ENCODE measurements at regions not wholly inside any gene's neighbourhood (a gene's known extent, or its start where the extent isn't known, plus 50 kb on each side); places are given as distances from the start of the nearest gene placed in this dataset.

DNA sequence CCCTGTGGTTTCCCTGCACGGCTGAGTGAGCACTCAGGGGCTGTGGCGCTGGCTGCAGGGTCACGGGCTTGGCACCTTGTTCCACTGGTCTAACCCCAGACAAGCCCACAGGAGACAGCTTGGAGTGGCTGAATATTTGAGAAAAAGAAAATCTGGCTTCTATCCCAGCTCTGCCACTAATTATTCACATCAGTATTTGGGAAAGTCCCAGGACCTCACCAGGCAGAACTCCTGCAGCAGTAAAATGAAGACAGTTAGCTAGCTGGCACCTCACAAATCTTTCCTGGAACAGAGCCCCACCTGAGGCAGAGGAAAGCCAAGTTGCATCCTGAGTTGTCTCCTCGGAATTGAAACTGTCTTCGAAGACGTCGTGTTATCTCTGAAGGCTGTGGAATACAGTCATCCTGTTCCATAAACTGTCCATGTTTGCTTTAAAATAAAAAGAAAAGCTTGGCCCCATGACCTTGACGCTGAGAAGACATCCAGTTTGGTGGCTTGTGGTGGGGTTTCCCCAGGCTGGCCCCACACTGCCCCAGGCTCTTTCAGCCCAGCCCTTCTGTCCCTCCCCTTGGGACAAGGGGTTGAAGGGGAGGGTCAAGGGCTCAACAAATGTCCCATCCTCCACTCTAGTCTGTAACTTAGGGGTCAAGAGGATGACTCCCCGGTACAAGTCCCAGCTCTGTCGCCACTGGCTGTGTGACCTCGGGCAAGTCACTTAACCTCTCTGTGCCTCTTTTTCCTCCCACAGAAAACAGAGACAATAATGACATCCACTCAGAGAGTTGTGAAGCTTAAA is 93.8 kb upstream of the TMPRSS2 start:
- TF ChIP-seq, protein P1, sequence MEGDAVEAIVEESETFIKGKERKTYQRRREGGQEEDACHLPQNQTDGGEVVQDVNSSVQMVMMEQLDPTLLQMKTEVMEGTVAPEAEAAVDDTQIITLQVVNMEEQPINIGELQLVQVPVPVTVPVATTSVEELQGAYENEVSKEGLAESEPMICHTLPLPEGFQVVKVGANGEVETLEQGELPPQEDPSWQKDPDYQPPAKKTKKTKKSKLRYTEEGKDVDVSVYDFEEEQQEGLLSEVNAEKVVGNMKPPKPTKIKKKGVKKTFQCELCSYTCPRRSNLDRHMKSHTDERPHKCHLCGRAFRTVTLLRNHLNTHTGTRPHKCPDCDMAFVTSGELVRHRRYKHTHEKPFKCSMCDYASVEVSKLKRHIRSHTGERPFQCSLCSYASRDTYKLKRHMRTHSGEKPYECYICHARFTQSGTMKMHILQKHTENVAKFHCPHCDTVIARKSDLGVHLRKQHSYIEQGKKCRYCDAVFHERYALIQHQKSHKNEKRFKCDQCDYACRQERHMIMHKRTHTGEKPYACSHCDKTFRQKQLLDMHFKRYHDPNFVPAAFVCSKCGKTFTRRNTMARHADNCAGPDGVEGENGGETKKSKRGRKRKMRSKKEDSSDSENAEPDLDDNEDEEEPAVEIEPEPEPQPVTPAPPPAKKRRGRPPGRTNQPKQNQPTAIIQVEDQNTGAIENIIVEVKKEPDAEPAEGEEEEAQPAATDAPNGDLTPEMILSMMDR (IDR thresholded peaks at IDR 0.05), result no peak

DNA sequence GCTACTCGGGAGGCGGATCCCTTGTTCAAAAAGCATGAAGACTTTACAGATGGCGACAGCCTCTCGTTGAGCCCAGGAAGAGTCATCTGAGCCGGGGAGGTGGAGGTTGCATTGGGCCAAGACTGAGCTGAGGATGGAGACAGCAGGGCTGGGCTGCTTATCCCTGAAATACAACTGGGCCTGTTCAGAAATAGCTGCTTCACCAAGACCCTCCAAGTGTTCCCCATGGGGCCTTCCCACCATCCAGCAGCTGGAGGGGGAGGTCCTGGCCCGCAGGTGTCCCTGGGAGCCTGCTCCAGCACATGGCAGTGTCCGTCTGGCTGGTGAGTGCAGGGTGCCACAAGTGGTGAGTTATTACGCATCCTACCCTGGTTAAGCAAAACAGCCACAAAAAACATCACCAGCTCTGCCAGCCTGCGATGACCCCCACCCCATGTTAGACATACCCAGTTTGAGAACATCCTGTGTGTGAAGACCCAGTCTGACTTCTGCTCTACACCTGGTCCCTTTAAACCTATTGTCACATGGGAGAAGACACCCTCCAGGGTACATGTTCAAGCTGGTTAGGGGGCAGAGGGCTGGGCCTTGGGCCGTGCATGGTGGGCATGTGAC is 93.1 kb upstream of the TMPRSS2 start:
- Histone ChIP-seq H3K36me3 (ENCODE audit: control insufficient read depth, insufficient read depth, low read length) (no peaks in the 10 kb centered on the region), H3K79me2 (no peaks in the 10 kb centered on the region), H3K9ac (no peak overlapping the region), H3K4me1 (no peaks in the 10 kb centered on the region), H2AFZ (no peak overlapping the region), H3K27ac (no peak overlapping the region), H3K4me2 (ENCODE audit: low read length) (no peak overlapping the region), H3K9me3 (ENCODE audit: control insufficient read depth, low read length) (no peaks in the 10 kb centered on the region), H3K27me3 (ENCODE audit: control insufficient read depth, insufficient read depth, low read length) (no peaks in the 10 kb centered on the region), H3K4me3 (ENCODE audit: low read depth, low read length) (no peak overlapping the region)
- TF ChIP-seq, protein P1 (IDR thresholded peaks at IDR 0.05), result no peak

More for the DNA sequence above, 93.8 kb upstream of the TMPRSS2 start:
- H3K9ac ChIP-seq, result no peak overlapping the region
- no peak overlapping the region for H3K4me2 ChIP-seq (ENCODE audit: low read length)
- no peaks in the 10 kb centered on the region for H3K36me3 ChIP-seq (ENCODE audit: control insufficient read depth, insufficient read depth, low read length)
- H3K27ac ChIP-seq, result no peak overlapping the region
- no peaks in the 10 kb centered on the region for H3K9me3 ChIP-seq (ENCODE audit: control insufficient read depth, low read length)
- H3K4me1 ChIP-seq, result no peaks in the 10 kb centered on the region
- H3K27me3 ChIP-seq (ENCODE audit: control insufficient read depth, insufficient read depth, low read length), result no peaks in the 10 kb centered on the region
- no peak overlapping the region for H2AFZ ChIP-seq
- no peaks in the 10 kb centered on the region for H3K79me2 ChIP-seq
- no peak overlapping the region for H3K4me3 ChIP-seq (ENCODE audit: low read depth, low read length)

DNA sequence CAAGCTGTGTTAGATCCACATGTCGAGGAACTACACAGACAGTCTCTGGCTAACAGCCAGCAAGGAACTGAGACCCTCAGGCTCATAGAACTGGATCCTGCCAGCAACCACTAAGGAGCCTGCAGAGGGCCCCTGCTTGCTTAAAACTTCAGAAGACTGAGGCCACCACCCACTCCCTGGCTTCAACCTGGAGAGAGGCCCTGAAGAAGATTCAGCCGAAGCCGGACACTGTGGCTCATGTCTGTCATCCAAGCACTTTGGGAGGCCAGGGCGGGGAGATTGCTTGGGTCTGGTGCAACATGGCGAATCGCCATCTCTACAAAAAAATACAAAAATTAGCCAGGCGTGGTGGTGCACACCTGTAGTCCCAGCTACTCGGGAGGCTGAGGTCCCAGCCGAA is 92.6 kb upstream of the TMPRSS2 start:
- TF ChIP-seq, protein P1 (IDR thresholded peaks at IDR 0.05), result no peak
- no peaks in the 10 kb centered on the region for H3K79me2 ChIP-seq
- no peak overlapping the region for H3K4me2 ChIP-seq (ENCODE audit: low read length)
- no peak overlapping the region for H3K4me3 ChIP-seq (ENCODE audit: low read depth, low read length)
- H3K27me3 ChIP-seq (ENCODE audit: control insufficient read depth, insufficient read depth, low read length), result no peaks in the 10 kb centered on the region
- H3K4me1 ChIP-seq, result no peaks in the 10 kb centered on the region
- H3K9me3 ChIP-seq (ENCODE audit: control insufficient read depth, low read length), result no peaks in the 10 kb centered on the region
- no peak overlapping the region for H3K27ac ChIP-seq
- no peak overlapping the region for H3K9ac ChIP-seq
- no peak overlapping the region for H2AFZ ChIP-seq
- H3K36me3 ChIP-seq (ENCODE audit: control insufficient read depth, insufficient read depth, low read length), result no peaks in the 10 kb centered on the region

DNA sequence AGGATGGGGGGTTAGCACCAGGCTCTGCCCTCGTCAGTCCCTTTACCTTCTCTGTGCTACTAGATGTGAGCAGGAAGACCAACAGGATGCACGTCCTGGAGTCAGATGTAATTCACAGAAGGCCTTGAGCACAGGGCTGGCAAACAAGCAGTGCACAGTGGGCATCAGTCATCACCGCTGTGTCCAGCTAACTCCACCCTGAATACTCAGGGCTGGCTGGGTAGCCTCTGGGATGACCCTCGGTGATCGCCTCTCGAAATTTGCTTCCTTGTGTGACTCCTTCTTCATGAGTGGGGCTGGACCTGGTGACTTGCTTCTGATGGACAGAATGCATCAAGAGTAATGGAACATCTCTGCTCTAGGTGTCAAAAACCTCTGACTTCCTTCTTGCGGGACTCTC is 92.2 kb upstream of the TMPRSS2 start:
- Histone ChIP-seq H3K9ac (no peak overlapping the region), H3K4me2 (ENCODE audit: low read length) (no peak overlapping the region), H3K4me3 (ENCODE audit: low read depth, low read length) (no peak overlapping the region), H3K9me3 (ENCODE audit: control insufficient read depth, low read length) (no peaks in the 10 kb centered on the region), H3K27ac (no peak overlapping the region), H3K36me3 (ENCODE audit: control insufficient read depth, insufficient read depth, low read length) (no peaks in the 10 kb centered on the region), H3K27me3 (ENCODE audit: control insufficient read depth, insufficient read depth, low read length) (no peaks in the 10 kb centered on the region), H3K79me2 (no peaks in the 10 kb centered on the region), H3K4me1 (no peaks in the 10 kb centered on the region), H2AFZ (no peak overlapping the region)
- TF ChIP-seq, protein P1 (IDR thresholded peaks at IDR 0.05), result no peak

Measured in parathyroid adenoma (tissue), 2 donors.